Smooth muscle cell (in vitro differentiated cells): ENCODE measurements at regions not wholly inside any gene's neighbourhood (a gene's known extent, or its start where the extent isn't known, plus 50 kb on each side); places are given as distances from the start of the nearest gene placed in this dataset.
"Not testable (repeated sequence)": the region's sequence is repeated elsewhere in the genome, so short reads cannot be mapped to it uniquely, and the experiment has no call there.

Experiments
- DNase-seq: peaks from one replicate; lab custom pipeline; 2025; ENCODE audit not compliant: unreplicated experiment; lab: John Stamatoyannopoulos, UW
- H2AFZ ChIP-seq: fragments of 200-600 bp; sonication (generic); 2 replicates; pipeline ENCODE4 v1.6.0; 2016; ENCODE audit warnings: antibody characterized with exemption, low read depth, mild to moderate bottlenecking
- H3F3A ChIP-seq: fragments of 200-600 bp; sonication (generic); 2 replicates; pipeline ENCODE4 v1.6.0; 2017; ENCODE audit warnings: antibody characterized with exemption, low read depth
- H3K27ac ChIP-seq: fragments of 200-600 bp; sonication (generic); 2 replicates; pipeline ENCODE4 v1.5.1; 2016; ENCODE audit warnings: low read depth, mild to moderate bottlenecking
- H3K27me3 ChIP-seq: fragments of 200-600 bp; sonication (generic); 2 replicates; pipeline ENCODE4 v1.6.1; 2016; ENCODE audit warnings: low read depth, mild to moderate bottlenecking
- H3K36me3 ChIP-seq: fragments of 200-600 bp; sonication (generic); 2 replicates; pipeline ENCODE4 v1.5.1; 2016; ENCODE audit warnings: low read depth
- H3K4me1 ChIP-seq: fragments of 200-600 bp; sonication (generic); 2 replicates; pipeline ENCODE4 v1.5.1; 2016; ENCODE audit warnings: low read depth
- H3K4me2 ChIP-seq: fragments of 200-600 bp; sonication (generic); 2 replicates; pipeline ENCODE4 v1.6.0; 2016; ENCODE audit warnings: mild to moderate bottlenecking
- H3K4me3 ChIP-seq: fragments of 200-600 bp; sonication (generic); 2 replicates; pipeline ENCODE4 v1.5.1; 2016; ENCODE audit warnings: mild to moderate bottlenecking
- H3K79me2 ChIP-seq: fragments of 200-600 bp; sonication (generic); 2 replicates; pipeline ENCODE4 v1.6.0; 2016; ENCODE audit warnings: low read depth, mild to moderate bottlenecking
- H3K9ac ChIP-seq: fragments of 200-600 bp; sonication (generic); 2 replicates; pipeline ENCODE4 v1.6.0; 2016; ENCODE audit warnings: low read depth
- H3K9me3 ChIP-seq: fragments of 200-600 bp; sonication (generic); replicated peaks from 2 replicates; pipeline ENCODE4 v1.5.1; 2016; ENCODE audit warnings: low read depth
- H4K20me1 ChIP-seq: fragments of 200-600 bp; sonication (generic); 2 replicates; pipeline ENCODE4 v1.6.0; 2016; ENCODE audit warnings: low read depth
- WGBS: methylation state at CpG from one replicate; pipeline ENCODE4 v1.1.7; 2016; ENCODE audit warnings: low lambda C conversion rate; 5-methylcytosine and 5-hydroxymethylcytosine counted together
- TF ChIP-seq, protein P1 (sequence below): fragments of 200-600 bp; sonication (generic); IDR thresholded peaks from 2 replicates; pipeline ENCODE4 v1.5.1; 2017; ENCODE audit warnings: borderline replicate concordance, mild to moderate bottlenecking, antibody characterized with exemption; ENCODE audit not compliant: insufficient read depth, poor library complexity, severe bottlenecking

DNA sequence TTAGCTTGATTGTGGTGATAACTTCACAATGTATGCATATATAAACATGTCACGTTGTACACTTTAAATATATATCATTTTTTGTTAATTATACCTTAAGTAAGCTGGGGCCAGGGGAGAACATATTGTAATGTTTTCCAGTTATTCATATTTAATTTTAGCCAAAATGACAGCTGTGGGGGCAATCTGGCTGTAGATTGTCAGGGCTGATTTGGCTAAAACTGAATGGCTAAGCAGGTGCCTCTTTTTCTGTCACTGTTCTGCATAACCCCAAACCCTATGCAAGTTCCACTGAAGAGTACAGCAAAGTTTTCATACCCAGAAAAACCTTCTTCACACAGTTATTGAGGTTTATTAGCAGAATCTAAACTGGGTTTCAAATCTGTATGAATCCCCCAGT lies 318.2 kb downstream of the PTPRC start:
- TF ChIP-seq, protein P1, sequence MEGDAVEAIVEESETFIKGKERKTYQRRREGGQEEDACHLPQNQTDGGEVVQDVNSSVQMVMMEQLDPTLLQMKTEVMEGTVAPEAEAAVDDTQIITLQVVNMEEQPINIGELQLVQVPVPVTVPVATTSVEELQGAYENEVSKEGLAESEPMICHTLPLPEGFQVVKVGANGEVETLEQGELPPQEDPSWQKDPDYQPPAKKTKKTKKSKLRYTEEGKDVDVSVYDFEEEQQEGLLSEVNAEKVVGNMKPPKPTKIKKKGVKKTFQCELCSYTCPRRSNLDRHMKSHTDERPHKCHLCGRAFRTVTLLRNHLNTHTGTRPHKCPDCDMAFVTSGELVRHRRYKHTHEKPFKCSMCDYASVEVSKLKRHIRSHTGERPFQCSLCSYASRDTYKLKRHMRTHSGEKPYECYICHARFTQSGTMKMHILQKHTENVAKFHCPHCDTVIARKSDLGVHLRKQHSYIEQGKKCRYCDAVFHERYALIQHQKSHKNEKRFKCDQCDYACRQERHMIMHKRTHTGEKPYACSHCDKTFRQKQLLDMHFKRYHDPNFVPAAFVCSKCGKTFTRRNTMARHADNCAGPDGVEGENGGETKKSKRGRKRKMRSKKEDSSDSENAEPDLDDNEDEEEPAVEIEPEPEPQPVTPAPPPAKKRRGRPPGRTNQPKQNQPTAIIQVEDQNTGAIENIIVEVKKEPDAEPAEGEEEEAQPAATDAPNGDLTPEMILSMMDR = no peak
- no peaks in the 10 kb centered on the region for H3K27me3 ChIP-seq

DNA sequence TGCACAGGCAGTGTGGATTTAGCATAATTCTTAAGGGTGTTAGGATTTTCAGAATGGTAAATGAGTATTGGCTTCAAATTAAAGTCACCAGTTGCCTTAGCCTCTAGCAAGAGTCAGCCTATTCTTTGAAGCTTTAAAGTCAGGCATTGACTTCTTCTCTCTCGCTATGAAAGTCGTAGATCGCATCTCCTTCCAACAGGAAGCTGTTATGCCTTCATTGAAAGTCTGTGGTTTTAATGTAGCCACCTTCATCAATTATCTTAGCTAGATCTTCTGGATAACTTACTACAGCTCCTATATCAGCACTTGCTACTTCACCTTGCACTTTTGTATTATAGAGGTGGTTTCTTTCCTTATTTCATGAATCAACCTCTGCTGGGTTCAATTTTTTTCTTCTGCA lies 320.2 kb downstream of the PTPRC start:
- H3K79me2 ChIP-seq = no peaks in the 10 kb centered on the region
- no peaks in the 10 kb centered on the region for H3K4me1 ChIP-seq
- WGBS = 94% methylated on average over 3 of the region's 3 CpGs
- H3K27me3 ChIP-seq = no peaks in the 10 kb centered on the region
- TF ChIP-seq, protein P1 = no peak
- H3F3A ChIP-seq = no peaks in the 10 kb centered on the region
- H3K4me2 ChIP-seq = no peak overlapping the region
- H3K27ac ChIP-seq = no peak overlapping the region
- H3K9me3 ChIP-seq = peaks cover 11% of the 10 kb centered on the region
- H2AFZ ChIP-seq = no peak overlapping the region
- H3K4me3 ChIP-seq = no peak overlapping the region
- H3K9ac ChIP-seq = no peak overlapping the region
- DNase-seq = no peak
- H4K20me1 ChIP-seq = no peaks in the 10 kb centered on the region
- H3K36me3 ChIP-seq = no peaks in the 10 kb centered on the region

More for the DNA sequence above, 318.2 kb downstream of the PTPRC start:
- Histone ChIP-seq H4K20me1 (no peaks in the 10 kb centered on the region), H2AFZ (no peak overlapping the region), H3K27ac (no peak overlapping the region), H3K9me3 (peaks cover 11% of the 10 kb centered on the region), H3K79me2 (no peaks in the 10 kb centered on the region), H3K4me2 (no peak overlapping the region), H3K9ac (no peak overlapping the region), H3K4me3 (no peak overlapping the region), H3K36me3 (no peaks in the 10 kb centered on the region), H3K4me1 (no peaks in the 10 kb centered on the region), H3F3A (no peaks in the 10 kb centered on the region)
- 85% methylated on average over 1 of the region's 1 CpG for WGBS
- no peak for DNase-seq

- Histone ChIP-seq H4K20me1 (no peaks in the 10 kb centered on the region), H3K27ac (no peak overlapping the region), H3K4me3 (no peak overlapping the region), H3K9me3 (peaks cover 8% of the 10 kb centered on the region), H2AFZ (no peak overlapping the region), H3K79me2 (no peaks in the 10 kb centered on the region), H3K4me1 (no peaks in the 10 kb centered on the region), H3K4me2 (no peak overlapping the region), H3K27me3 (no peaks in the 10 kb centered on the region), H3F3A (no peaks in the 10 kb centered on the region), H3K9ac (no peak overlapping the region), H3K36me3 (no peaks in the 10 kb centered on the region)
- 94% methylated on average over 2 of the region's 2 CpGs for WGBS
- TF ChIP-seq, protein P1 = no peak
- DNase-seq = no peak
Observed at GRCh38 chr1:198959676-198960075, 320.8 kb downstream of the PTPRC start.

GRCh38 chr1:198963796-198964195 lies 325.0 kb downstream of the PTPRC start:
- not testable (repeated sequence) for H3K9ac ChIP-seq, H3K79me2 ChIP-seq, H3K4me2 ChIP-seq, DNase-seq, H3K36me3 ChIP-seq, H3K9me3 ChIP-seq, H3K27me3 ChIP-seq, H3F3A ChIP-seq, H4K20me1 ChIP-seq, H3K4me3 ChIP-seq, H3K27ac ChIP-seq, H2AFZ ChIP-seq, H3K4me1 ChIP-seq
